HG02610 (cell line): ENCODE measurements at regions not wholly inside any gene's neighbourhood (a gene's known extent, or its start where the extent isn't known, plus 50 kb on each side); places are given as distances from the start of the nearest gene placed in this dataset.
"Not testable (repeated sequence)": the region's sequence is repeated elsewhere in the genome, so short reads cannot be mapped to it uniquely, and the experiment has no call there.

Experiments used
- ATAC-seq: cut with Tn5 transposase; IDR thresholded peaks from one replicate; pipeline ENCODE4 v1.9.1; 2021; ENCODE audit warnings: mild to moderate bottlenecking, moderate library complexity; ENCODE audit not compliant: unreplicated experiment

DNA sequence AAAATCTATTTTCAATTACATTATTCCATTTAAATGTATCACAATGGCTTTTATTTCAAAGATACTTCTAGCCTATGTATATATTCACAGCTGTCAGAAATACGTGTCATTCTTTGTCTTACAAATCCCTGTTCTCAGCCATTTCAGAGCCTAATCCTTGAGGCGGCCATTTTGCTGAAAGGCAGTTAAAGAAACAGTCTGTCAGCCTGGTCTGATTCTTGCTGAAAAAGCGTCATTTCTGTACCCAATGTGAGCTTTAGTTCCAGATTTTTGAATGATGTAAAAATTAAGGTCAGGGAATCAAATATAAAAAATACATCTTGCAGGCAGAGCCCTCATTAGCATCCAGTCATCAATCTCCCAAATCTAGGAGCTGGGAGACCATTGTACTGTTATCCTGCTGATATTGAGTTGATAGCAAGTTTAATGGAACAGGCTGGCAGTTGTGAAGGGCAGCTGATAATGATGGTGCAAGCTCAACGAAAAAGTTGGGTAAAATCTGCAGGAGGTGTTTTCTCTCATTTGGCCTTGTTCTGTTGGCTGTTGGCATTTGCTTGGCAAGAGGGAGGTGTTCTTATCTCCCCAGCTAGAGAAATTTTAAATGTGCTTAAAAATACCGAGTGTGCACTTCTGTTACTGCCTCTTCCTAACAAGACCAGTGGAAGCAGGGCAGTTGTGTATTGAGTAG, 314.8 kb downstream of the SOX4 start:
- ATAC-seq, result no peak

DNA sequence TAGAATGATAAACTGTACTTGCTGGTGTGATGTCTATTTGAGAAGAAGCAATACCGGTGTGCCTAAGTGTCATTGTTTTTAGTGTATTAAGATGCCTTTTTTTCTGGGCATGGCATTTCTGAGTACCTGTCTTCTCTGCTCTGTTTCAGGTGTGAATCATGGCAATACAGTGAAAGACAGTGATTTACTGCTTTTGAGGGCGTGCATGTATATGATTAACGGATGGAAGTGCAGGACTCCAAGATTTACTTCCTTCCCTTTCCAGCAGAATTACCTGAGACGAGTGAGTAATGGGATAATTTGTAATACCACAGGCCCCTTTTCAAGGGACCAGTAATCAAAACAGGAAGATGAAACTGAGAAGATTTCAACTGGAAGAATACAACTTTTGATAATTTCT, 315.8 kb downstream of the SOX4 start:
- ATAC-seq, result no peak

DNA sequence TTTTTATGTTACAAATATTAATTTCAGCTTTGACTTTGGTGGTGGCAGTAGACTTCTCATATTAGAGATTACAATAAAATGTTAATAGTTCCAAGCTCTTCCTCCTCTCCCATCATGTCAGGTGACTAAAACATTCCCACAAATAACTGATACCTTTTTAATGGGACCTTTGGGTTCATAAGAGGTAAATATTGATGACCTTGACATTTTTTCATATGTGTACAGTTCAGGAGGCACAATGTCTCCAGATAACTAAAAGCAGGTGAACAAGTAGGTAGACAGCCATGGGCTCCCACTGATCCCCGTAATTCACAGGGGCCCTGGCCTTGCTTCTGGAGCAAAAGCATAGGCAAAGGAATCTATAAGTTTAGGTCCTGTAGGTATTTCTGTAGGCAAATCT, 317.7 kb downstream of the SOX4 start:
- no peak for ATAC-seq

DNA sequence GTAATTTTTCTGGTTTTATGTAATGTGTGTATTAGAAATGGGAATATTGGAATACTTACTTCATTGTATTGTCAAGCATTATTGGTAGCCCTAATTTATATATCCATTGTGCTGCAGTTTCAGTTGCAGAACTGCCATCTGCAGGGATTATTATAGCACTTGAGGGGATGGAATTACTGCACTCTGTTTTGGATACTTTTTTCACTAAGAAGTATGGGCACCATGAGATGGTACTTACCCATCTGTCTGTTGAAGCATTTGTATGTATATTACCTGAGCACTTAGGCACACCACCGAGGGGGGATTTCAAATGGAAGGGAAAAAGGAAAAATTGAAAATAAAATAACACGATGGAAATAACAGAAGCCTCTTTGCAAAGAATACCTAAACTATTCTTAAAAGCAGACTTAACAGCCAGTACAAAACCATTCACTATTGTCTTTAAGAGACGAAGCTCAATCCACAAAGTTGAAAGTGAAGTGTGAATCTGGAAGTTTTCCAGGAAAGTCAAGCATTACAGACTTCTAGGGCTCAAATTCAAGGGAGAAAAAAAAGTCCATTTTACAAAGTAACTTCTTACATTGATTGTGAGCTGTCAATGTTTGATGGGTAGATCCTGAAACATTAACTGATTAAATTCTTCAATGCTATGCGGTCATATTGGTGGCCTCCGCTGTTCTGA, 318.7 kb downstream of the SOX4 start:
- ATAC-seq, result no peak

DNA sequence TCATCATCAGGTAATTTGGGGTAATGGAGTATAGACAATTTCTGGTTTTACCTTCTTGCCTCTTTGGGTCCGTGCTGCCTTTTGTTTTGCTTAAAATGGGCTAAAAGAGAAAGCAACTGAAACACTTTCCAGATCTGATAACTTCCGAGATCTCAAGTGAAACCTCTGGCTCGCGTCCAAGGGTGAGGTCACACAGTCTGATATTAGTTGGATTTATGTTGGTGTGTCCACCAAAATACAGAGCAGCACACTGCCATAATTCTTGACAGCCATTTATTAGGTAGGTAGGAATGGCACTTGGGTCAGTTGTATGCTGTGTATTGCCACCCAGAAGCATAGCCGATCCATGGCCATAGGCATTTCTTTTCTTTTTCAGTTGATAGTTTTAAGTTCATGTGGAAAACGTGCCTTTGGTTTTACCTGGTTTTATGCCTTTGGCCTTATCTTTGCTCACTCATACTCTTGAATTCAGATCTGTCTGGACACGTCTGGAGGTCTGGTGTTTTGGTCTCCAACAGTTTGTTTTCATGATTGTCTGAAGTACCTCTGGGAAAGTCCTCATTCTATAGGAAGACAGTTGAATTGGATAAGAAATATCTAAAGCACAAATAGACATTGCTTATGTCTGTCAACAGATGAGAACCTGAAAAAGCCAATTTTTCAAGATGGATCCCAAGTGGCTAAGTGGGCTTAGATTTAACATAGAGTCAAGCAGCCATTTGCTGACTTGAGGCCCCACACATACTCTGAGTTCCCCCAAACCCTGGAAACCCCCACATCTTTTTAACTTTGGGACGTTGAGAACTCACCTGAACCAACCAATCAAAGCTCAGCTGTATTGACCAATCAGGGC, 320.8 kb downstream of the SOX4 start:
- peak; percentile 48 for ATAC-seq

DNA sequence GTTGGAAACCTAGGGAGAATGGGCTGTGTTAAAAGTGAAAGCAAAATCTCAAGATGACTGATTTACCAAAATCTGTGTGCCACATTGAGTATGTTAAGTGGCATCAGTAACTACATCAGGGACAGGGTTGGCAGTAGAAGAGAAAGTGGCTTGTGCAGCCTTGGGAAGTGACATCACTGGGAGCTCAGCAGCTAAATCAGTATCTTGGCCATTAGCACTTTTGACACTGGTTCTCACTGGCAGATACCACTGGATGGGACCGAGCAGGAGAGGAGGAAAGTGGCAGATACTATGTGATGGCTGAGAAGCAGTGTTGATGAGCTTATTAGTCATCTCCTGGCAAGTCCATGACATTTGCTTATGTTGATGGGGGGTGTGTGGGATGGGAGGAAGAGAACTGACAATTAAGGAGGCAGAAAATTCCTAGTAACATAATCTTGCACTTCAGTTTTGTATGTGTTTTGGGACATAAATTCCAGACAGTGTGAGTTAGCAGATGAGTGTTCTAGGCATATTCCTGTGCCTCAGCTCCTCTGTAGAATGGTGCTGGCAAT, 322.2 kb downstream of the SOX4 start:
- no peak for ATAC-seq

DNA sequence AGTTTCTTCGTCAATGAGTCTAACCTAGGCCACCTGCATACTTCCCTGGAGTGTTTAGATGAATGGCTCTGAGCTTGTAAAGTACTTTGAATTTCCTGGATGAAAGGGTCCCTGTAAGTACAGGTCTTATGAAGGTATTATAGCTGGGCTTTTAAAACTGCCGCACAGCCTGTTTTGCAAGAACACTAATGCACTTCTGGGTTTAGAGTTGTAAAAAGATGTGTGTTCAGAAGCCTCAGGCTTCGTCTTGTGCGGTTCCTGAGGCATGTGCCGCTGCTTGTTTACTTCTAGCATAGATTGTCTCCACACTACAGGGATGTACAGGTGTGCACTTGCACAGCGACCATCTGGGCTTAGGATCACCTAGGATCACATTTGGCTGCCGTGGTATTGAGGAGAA, 324.5 kb downstream of the SOX4 start:
- no peak for ATAC-seq

DNA sequence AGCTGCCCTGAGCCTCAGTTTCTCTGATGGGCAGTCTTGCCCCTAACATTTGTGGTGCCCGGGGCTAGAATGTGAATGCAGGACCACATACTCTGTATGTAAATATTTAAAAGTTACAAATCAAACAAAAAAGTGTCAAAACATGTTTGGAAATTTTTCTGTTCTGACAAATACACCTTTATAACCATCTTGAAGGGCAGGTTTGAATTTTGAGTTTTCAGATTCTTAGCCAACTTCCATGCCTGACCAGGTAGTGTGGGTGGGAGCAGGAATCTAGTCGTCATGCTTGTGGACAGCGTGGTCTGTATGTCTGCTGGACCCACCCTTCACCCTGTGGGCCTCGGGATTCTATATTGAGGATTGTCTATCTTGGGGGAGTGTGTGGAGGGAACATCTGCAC, 325.1 kb downstream of the SOX4 start:
- no peak for ATAC-seq

DNA sequence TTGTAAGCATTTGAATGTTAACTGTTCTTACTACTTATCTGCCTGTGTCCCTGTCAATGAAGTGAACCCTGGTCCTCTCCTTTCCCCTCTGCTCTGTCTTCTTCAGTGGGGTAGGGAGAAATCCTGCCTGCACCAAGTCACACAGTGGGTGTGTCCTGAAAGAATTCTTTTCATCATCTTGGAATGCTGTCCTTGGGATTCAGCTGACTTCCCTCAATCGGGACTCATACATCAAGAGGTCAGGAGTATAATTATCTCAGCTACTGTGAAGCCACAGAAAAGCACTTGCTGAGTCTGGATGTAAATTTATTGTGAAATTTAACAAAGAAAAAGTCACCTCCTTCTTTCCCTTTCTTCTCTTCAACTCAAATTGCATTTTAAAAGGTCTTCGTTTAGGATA, 328.5 kb downstream of the SOX4 start:
- ATAC-seq, result no peak

DNA sequence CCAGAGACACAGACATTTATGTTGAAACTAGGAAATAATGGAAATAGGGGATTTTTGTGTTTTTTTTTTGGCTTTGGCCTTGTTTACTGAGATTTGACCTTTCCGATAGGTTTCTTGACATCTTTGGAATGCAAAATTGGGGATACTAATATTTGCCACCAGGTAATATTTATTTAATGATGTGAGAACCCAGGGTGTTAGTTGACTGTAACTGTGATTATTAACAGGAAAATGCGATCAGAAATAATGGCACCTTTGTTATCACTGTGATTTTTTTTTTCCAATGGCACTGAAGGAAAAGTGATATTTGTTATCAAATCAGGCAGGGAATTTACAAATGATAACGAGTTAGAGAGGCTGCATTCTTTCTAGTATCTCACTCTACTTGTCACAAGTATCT, 330.5 kb downstream of the SOX4 start:
- no peak for ATAC-seq

DNA sequence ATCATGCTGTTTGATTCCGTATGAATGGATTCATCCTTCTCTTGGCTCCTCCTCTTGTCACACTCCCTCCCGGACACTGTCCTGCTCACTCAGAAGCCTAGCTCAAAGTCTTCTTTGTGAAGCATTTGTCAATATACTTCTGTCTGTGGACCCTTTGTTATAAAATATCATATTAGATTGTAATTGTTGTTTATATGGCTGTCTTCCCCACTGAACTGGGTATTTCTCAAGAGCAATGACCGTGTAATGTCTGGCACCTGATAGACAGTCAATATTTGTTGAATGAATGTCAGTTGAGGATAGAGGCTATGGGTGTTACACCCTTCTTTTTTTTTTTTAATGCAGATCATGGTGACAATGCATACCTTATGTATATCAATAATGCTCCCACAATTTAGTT, 335.3 kb downstream of the SOX4 start:
- no peak for ATAC-seq

DNA sequence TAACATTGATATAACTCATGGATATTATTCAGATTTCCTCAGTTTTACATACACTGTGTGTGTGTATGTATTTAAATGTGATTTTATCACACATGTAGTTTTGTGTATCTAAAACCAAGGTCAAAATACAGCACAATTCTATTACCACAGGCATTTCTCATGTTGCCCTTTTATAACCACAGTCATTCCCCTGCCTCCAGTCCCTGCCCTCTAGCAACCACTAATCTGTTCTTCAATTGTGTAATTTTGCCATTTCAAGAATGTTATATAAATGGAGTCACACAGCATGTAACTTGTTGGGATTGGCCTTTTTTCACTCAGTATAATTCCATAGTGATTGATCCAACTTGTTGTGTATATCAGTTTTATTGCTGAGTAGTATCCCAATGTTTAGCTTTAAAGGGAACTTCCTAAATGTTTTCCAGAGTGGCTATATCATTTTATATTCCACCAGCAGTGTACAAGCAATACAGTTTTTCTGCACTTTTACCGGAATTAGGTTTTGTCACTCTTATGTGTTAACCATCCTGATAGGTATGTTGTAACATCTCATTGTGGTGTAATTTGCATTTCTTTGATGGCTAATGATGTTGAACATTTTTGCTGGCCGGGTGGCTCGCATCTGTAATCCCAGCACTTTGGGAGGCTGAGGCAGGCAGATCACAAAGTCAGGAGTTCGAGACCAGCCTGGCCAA, 338.2 kb downstream of the SOX4 start:
- ATAC-seq, result no peak

DNA sequence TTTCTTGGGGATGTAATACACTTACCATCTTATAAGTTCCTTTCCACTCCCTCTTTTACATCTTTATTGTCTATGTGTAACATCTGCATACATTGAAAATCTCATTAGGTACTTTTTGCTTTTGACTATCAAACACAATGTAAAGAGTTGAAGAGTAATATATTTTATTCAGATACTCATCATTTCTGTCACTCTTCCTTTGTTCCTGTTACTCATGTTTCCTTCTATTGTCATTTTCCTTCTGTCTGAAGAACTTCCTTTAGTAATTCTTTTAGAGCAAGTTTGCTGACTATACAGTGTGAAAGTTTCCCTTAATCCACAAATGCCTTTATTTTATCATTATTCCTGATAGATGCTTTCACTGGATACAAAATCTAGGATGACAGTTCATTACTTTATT, 339.8 kb downstream of the SOX4 start:
- no peak for ATAC-seq

DNA sequence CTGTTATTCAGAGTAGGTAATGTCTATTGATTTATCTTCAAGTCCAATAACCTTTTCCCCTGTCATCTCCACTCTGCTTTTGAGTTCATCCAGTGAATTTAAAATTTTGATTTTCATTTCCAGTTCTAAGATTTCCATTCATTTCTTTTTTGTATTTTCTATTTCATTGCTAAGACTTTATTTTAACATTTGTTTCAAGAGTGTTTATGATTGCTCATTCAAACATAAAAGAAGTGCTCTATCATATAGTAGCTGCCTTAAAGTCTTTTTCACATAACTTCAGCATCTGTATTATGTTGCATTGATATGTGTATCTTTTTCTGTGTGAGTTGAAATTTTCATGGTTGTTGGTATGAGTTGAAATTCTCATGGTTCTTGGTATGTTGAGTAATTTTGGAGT, 341.6 kb downstream of the SOX4 start:
- ATAC-seq, result no peak

DNA sequence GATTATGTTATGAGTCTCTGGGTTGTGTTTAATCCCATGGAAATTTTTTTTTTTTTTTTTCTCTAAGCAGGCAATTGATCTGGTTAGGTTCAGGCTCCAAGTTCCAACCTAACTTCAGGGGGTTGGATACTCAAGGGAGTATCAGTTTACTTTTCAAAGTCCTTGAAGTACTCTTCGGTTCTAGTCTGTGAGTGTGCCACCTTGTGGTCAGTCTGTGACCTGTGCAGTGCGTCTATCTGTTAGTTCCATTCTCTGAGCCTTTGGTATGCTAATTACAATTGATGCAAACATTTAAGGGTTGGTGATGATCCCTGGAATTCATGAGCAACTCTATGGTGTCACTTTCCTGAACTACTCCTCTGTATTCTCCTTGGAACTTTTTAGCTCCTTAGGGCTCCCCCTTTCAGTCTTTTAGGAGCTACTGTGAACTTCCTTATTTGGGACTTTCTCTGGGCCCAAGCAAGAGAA, 342.0 kb downstream of the SOX4 start:
- no peak for ATAC-seq

DNA sequence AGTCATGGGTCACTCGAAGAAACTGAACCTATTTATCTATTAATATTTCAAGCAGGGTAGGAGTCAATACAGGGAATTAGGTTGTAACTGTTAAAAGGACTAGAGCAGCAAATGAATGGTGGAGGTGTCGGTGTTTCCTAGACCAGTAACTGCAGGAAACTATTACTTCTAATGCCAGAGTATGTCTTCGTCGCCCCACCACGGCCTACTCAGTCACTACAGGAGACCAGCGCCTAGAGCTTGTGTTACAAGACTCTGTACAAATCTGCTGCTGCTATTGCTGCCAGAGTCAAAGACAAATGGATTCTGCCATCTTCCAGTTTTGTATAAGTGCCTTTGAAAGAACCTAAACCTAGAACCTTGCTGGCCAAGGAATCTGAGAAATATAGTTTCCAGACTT, 343.9 kb downstream of the SOX4 start:
- ATAC-seq, result no peak

DNA sequence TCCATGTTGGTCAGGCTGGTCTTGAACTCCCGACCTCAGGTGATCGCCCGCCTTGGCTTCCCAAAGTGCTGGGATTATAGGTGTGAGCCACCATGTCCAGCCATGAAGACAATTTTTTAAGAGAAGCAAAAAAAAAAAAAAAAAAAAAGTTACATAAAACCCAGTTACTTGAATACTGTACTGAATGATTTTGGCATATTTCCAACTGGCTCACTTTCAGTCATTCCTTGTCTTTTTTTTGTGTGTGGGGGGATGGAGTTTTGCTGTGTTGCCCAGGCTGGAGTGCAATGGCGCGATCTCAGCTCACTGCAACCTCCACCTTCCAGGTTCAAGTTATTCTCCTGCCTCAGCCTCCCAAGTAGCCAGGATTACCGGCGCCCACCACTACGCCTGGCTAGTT, 345.5 kb downstream of the SOX4 start:
- ATAC-seq, result not testable (repeated sequence)

DNA sequence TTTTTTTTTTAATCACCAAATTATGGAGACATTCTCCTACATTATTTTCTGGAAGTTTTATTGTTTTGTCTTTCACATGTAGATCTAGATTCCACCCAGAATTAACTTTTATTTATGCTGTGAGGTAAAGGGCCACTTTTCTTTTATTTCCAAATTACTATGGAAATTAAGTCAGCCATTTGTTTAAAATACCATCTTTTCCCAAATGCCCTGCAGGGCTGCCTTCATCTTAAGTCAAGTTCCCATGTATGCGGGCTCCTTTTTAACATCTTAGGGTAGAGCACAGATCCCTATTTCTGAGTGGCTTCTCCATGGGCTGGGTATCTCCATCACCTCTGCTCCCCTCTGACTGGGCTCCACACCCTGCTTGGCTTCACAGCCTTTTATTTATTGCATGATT, 348.4 kb downstream of the SOX4 start:
- ATAC-seq, result no peak

DNA sequence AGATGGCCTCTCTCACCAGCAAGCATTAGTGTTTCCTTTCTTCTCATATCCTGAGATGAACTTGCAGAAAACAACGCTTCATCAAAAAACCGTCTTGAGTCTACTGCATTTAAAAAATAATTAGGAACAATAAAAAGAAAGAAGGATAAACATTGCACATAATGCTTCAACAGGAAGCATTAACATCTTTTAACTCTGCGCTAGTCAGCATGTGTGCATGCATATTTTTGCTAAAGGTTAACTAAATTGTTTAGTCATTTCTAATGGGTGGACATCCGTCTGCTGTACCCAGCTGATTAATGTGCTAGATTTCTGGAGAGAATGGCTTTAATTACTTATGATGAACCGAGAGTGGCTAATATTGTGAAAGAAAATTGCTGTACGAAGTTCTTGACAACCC, 349.3 kb downstream of the SOX4 start:
- no peak for ATAC-seq

DNA sequence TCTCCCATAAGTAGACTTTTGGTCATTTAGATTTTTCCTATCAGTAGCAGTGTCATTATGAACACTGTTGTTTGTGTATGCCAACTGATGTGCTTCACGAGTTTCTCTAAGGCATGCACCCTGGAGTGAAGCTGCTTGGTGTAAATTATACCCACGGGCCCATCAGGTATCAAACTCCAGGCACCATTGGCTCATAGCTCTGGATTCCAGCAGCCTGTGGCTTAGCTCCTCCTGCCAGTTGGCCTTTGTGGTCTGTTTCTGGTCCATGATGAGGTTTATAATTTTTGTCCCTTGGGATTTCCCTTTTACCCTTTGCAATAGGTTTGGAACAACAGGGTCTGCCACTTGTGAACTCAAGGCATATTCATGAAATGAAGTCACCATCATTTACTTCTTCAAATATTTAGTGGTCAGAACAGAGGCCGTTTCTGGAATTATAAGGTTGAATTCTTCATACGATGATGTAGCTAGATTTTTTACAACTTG, 350.5 kb downstream of the PRL start:
- no peak for ATAC-seq

DNA sequence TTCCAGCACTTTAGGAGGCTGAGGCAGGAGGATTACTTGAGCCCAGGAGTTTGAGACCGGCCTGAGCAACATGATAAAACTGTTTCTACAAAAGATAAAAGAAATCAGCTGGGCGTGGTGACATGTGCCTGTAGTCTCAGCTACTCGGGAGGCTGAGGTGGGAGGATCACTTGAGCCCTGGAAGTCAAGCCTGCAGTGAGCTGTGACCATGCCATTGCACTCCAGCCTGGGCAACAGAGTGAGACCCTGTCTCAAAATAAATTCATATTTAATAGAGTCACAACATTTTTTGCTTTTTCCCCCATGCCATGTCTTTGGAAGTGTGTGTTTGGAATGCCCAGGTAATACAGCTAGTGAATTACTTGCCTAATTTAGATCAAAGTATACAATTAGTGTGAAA, 349.6 kb downstream of the PRL start:
- not testable (repeated sequence) for ATAC-seq
